ENCODE measurements at regions not wholly inside any gene's neighbourhood (a gene's known extent, or its start where the extent isn't known, plus 50 kb on each side); places are given as distances from the start of the nearest gene placed in this dataset.
A peak's percentile ranks its signal among the peaks of the same experiment; 100 is the strongest.

GRCh38 chr3:20573175-20573574 is 387.2 kb upstream of the SGO1 start:
- peaks cover 36% of the 10 kb centered on the region for H3K4me1 ChIP-seq (ENCODE audit: insufficient read depth)
- DNase-seq, result peak; percentile 37
- peaks cover 38% of the 10 kb centered on the region for H3F3A ChIP-seq (ENCODE audit: insufficient read depth)
- no peaks in the 10 kb centered on the region for H4K20me1 ChIP-seq (ENCODE audit: insufficient read depth)
- H3K36me3 ChIP-seq (ENCODE audit: low read depth), result no peaks in the 10 kb centered on the region
- no peaks in the 10 kb centered on the region for H3K79me2 ChIP-seq (ENCODE audit: insufficient read depth)
- peak overlapping the region; percentile 4; the same call in 1 of the 2 replicates for H2AFZ ChIP-seq
- no peaks in the 10 kb centered on the region for H3K27me3 ChIP-seq (replicated peaks; ENCODE audit: insufficient read depth)
- H3K27ac ChIP-seq, result no peak overlapping the region
- H3K4me3 ChIP-seq, result no peak overlapping the region
- TF ChIP-seq EZH2phosphoT487 (IDR thresholded peaks at IDR 0.05; ENCODE audit: insufficient read depth, low read depth), result no peak
- no peak for TF ChIP-seq EZH2 (IDR thresholded peaks at IDR 0.05; ENCODE audit: insufficient read depth, poor library complexity, severe bottlenecking)
- no peak overlapping the region for H3K4me2 ChIP-seq (ENCODE audit: unreplicated experiment)
- 0 out of 2 replicates have a peak, but pooled peaks cover 5% of the 10 kb centered on the region for H3K9me2 ChIP-seq (ENCODE audit: insufficient read depth)
- H3K9me3 ChIP-seq (ENCODE audit: low read depth), result no peaks in the 10 kb centered on the region
- H3K9ac ChIP-seq, result no peak overlapping the region
- WGBS, 2 experiments (ENCODE audit: low coverage in 1 of 2, low lambda C conversion rate in 2 of 2, missing lambda C conversion rate in 2 of 2), result 83 to 93% methylated on average over 3 of the region's 3 CpGs
- in situ Hi-C loops (cut with MboI), result no loop called here

DNA sequence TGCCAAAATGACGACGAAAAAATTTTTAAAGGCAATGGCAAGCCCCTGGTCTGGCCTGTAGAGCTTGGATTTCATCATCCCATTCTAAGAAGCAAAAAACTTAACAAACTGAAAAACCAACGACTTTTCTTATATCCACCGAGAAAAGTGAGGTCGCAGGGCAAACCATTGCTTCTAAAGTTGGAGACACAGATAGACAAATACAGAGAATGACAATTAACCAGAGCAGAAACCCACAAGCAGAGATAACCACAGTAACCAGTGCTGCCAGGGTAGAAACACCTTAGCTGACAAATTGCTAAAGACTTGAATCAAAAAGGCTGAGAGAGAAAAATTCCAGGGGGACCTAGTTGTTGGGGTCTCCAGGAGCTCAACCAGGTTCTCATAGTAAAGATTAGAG is 386.5 kb upstream of the SGO1 start:
- WGBS, 2 experiments (ENCODE audit: low coverage in 1 of 2, low lambda C conversion rate in 2 of 2, missing lambda C conversion rate in 2 of 2), result 86 to 93% methylated on average over 5 of the region's 5 CpGs
- Histone ChIP-seq H4K20me1 (ENCODE audit: insufficient read depth) (no peaks in the 10 kb centered on the region), H3K27ac (no peak overlapping the region), H3K4me1 (ENCODE audit: insufficient read depth) (peaks cover 36% of the 10 kb centered on the region), H3K79me2 (ENCODE audit: insufficient read depth) (no peaks in the 10 kb centered on the region), H3K36me3 (ENCODE audit: low read depth) (no peaks in the 10 kb centered on the region), H3K9ac (no peak overlapping the region), H3K9me3 (ENCODE audit: low read depth) (no peaks in the 10 kb centered on the region), H3K4me3 (no peak overlapping the region), H3K4me2 (ENCODE audit: unreplicated experiment) (no peak overlapping the region), H3K9me2 (ENCODE audit: insufficient read depth) (0 out of 2 replicates have a peak, but pooled peaks cover 5% of the 10 kb centered on the region), H2AFZ (no peak overlapping the region), H3K27me3 (replicated peaks; ENCODE audit: insufficient read depth) (no peaks in the 10 kb centered on the region), H3F3A (ENCODE audit: insufficient read depth) (peaks cover 38% of the 10 kb centered on the region)
- in situ Hi-C loops (cut with MboI), result no loop called here
- TF ChIP-seq EZH2phosphoT487 (IDR thresholded peaks at IDR 0.05; ENCODE audit: insufficient read depth, low read depth) (no peak), EZH2 (IDR thresholded peaks at IDR 0.05; ENCODE audit: insufficient read depth, poor library complexity, severe bottlenecking) (no peak)
- DNase-seq, result no peak

DNA sequence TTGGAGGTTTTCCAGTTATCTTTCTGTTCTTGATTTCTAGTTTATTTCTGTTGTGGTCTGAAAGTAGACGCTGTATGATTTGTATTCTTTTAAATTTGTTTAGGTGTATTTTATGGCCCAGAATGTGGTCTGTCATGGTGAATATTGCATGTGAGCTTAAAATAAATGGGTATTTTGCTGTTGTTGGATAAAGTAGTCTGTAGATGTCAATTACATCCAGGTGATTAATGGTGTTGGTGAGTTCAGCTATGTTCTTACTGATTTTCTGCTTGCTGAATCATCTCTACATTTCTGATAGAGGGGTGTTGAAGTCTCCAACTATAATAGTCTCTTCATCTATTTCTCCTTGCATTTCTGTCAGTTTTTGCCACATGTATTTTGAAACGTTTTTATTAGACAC is 383.3 kb upstream of the SGO1 start:
- Histone ChIP-seq H3K27me3 (replicated peaks; ENCODE audit: insufficient read depth) (no peaks in the 10 kb centered on the region), H3F3A (ENCODE audit: insufficient read depth) (peaks cover 14% of the 10 kb centered on the region), H3K79me2 (ENCODE audit: insufficient read depth) (no peaks in the 10 kb centered on the region), H3K4me1 (ENCODE audit: insufficient read depth) (peaks cover 13% of the 10 kb centered on the region), H3K9ac (no peak overlapping the region), H3K27ac (no peak overlapping the region), H3K9me2 (ENCODE audit: insufficient read depth) (0 out of 2 replicates have a peak, but pooled peaks cover 5% of the 10 kb centered on the region), H3K9me3 (ENCODE audit: low read depth) (no peaks in the 10 kb centered on the region), H2AFZ (no peak overlapping the region), H3K36me3 (ENCODE audit: low read depth) (no peaks in the 10 kb centered on the region), H4K20me1 (ENCODE audit: insufficient read depth) (no peaks in the 10 kb centered on the region), H3K4me3 (no peak overlapping the region), H3K4me2 (ENCODE audit: unreplicated experiment) (no peak overlapping the region)
- WGBS, 2 experiments (ENCODE audit: low coverage in 1 of 2, low lambda C conversion rate in 2 of 2, missing lambda C conversion rate in 2 of 2), result 21 to 24% methylated on average over 2 of the region's 2 CpGs
- DNase-seq, result no peak
- in situ Hi-C loops (cut with MboI), result no loop called here
- TF ChIP-seq EZH2 (IDR thresholded peaks at IDR 0.05; ENCODE audit: insufficient read depth, poor library complexity, severe bottlenecking) (no peak), EZH2phosphoT487 (IDR thresholded peaks at IDR 0.05; ENCODE audit: insufficient read depth, low read depth) (no peak)

DNA sequence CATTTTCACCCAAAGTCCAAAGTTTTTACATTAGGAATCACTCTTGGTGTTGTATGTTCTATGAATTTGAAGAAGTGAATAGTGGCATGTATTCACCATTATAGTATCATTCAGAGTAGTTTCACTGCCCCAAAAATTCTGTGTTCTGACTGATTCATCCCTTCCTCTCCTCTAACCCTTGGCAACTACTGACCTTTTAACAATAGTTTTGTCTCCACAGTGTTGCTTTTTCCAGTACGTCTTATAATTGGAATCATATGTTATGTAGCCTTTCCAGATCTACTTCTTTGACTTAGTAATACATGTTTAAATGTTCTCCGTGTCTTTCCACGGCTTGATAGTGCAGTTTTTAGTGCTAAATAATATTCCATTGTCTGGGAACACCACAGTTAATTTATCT is 379.0 kb upstream of the SGO1 start:
- H3K9me2 ChIP-seq (ENCODE audit: insufficient read depth), result no peaks in the 10 kb centered on the region
- no peaks in the 10 kb centered on the region for H3K9me3 ChIP-seq (ENCODE audit: low read depth)
- TF ChIP-seq EZH2phosphoT487 (IDR thresholded peaks at IDR 0.05; ENCODE audit: insufficient read depth, low read depth), result no peak
- no peak for TF ChIP-seq EZH2 (IDR thresholded peaks at IDR 0.05; ENCODE audit: insufficient read depth, poor library complexity, severe bottlenecking)
- H3K79me2 ChIP-seq (ENCODE audit: insufficient read depth), result no peaks in the 10 kb centered on the region
- no peaks in the 10 kb centered on the region for H3K4me1 ChIP-seq (ENCODE audit: insufficient read depth)
- WGBS, 2 experiments (ENCODE audit: low coverage in 1 of 2, low lambda C conversion rate in 2 of 2, missing lambda C conversion rate in 2 of 2), result 5% methylated on average over 3 of the region's 3 CpGs
- no peaks in the 10 kb centered on the region for H4K20me1 ChIP-seq (ENCODE audit: insufficient read depth)
- H3K27ac ChIP-seq, result no peak overlapping the region
- H3F3A ChIP-seq (ENCODE audit: insufficient read depth), result no peaks in the 10 kb centered on the region
- in situ Hi-C loops (cut with MboI), result no loop called here
- H3K36me3 ChIP-seq (ENCODE audit: low read depth), result no peaks in the 10 kb centered on the region
- H3K4me3 ChIP-seq, result no peak overlapping the region
- no peak overlapping the region; the same call in 1 of the 2 replicates for H2AFZ ChIP-seq
- H3K27me3 ChIP-seq (replicated peaks; ENCODE audit: insufficient read depth), result no peaks in the 10 kb centered on the region
- H3K4me2 ChIP-seq (ENCODE audit: unreplicated experiment), result no peak overlapping the region
- peak; percentile 42 for DNase-seq
- no peak overlapping the region for H3K9ac ChIP-seq

DNA sequence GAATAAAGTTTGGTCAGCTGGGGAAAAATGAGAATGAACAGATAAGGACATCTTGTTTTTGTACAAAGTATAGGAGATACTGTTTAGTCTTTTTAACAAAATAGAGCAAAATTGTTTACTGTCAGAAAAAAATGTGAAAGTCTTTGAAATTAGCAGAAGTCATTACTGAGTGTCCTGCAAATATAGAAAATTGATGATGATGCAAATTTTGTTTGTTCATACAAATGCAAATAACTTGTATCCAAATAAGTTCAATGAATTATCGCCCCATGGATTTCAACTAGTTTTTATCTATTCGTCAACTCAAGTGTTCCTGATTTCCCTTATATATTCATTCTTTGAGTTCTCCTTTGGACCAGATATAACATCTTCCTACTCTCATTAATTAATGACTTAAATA is 378.0 kb upstream of the SGO1 start:
- in situ Hi-C loops (cut with MboI), result no loop called here
- no peaks in the 10 kb centered on the region for H3K9me2 ChIP-seq (ENCODE audit: insufficient read depth)
- 95 to 98% methylated on average over 2 of the region's 2 CpGs for WGBS, 2 experiments (ENCODE audit: low coverage in 1 of 2, low lambda C conversion rate in 2 of 2, missing lambda C conversion rate in 2 of 2)
- no peak overlapping the region for H3K9ac ChIP-seq
- no peak overlapping the region for H2AFZ ChIP-seq
- no peak overlapping the region for H3K4me3 ChIP-seq
- no peak overlapping the region for H3K4me2 ChIP-seq (ENCODE audit: unreplicated experiment)
- no peaks in the 10 kb centered on the region for H3K4me1 ChIP-seq (ENCODE audit: insufficient read depth)
- H4K20me1 ChIP-seq (ENCODE audit: insufficient read depth), result no peaks in the 10 kb centered on the region
- H3K27ac ChIP-seq, result no peak overlapping the region
- no peaks in the 10 kb centered on the region for H3F3A ChIP-seq (ENCODE audit: insufficient read depth)
- H3K79me2 ChIP-seq (ENCODE audit: insufficient read depth), result no peaks in the 10 kb centered on the region
- TF ChIP-seq EZH2phosphoT487 (IDR thresholded peaks at IDR 0.05; ENCODE audit: insufficient read depth, low read depth) (no peak), EZH2 (IDR thresholded peaks at IDR 0.05; ENCODE audit: insufficient read depth, poor library complexity, severe bottlenecking) (no peak)
- no peaks in the 10 kb centered on the region for H3K27me3 ChIP-seq (replicated peaks; ENCODE audit: insufficient read depth)
- DNase-seq, result no peak
- no peaks in the 10 kb centered on the region for H3K36me3 ChIP-seq (ENCODE audit: low read depth)
- no peaks in the 10 kb centered on the region for H3K9me3 ChIP-seq (ENCODE audit: low read depth)
